Brain microvascular endothelial cell (primary cell): ENCODE measurements at regions not wholly inside any gene's neighbourhood (a gene's known extent, or its start where the extent isn't known, plus 50 kb on each side); places are given as distances from the start of the nearest gene placed in this dataset.

Experiments used
- DNase-seq: peaks from one replicate; pipeline ENCODE4 v3.0.0-alpha.2; 2020
- H3K27ac ChIP-seq: fragments of 250-450 bp; sonication (Bioruptor Pico); 2 replicates; pipeline ENCODE4 v1.5.1; 2020; ENCODE audit warnings: mild to moderate bottlenecking, moderate library complexity
- H3K27me3 ChIP-seq: fragments of 250-450 bp; sonication (Bioruptor Pico); replicated peaks from 2 replicates; pipeline ENCODE4 v1.5.1; 2020; ENCODE audit warnings: mild to moderate bottlenecking
- H3K36me3 ChIP-seq: fragments of 250-450 bp; sonication (Bioruptor Pico); replicated peaks from 2 replicates; pipeline ENCODE4 v1.5.1; 2020; ENCODE audit warnings: mild to moderate bottlenecking
- H3K4me3 ChIP-seq: 2 replicates; pipeline ENCODE4 v1.5.1; 2011; ENCODE audit warnings: low read depth, mild to moderate bottlenecking, control low read depth, low read length, moderate library complexity
- in situ Hi-C: cut with HindIII; loops from 2 replicates; pipeline ENCODE4 v1.10.0; 2017; ENCODE audit warnings: low sequenced_read_pairs, low pct_ligation_motif_present
- TF ChIP-seq, protein P1 (sequence below): IDR thresholded peaks from 2 replicates; pipeline ENCODE4 v1.5.1; 2011; ENCODE audit warnings: low read depth, mild to moderate bottlenecking, moderate library complexity, low read length, control low read depth, inconsistent platforms; ENCODE audit errors: missing control alignments

DNA sequence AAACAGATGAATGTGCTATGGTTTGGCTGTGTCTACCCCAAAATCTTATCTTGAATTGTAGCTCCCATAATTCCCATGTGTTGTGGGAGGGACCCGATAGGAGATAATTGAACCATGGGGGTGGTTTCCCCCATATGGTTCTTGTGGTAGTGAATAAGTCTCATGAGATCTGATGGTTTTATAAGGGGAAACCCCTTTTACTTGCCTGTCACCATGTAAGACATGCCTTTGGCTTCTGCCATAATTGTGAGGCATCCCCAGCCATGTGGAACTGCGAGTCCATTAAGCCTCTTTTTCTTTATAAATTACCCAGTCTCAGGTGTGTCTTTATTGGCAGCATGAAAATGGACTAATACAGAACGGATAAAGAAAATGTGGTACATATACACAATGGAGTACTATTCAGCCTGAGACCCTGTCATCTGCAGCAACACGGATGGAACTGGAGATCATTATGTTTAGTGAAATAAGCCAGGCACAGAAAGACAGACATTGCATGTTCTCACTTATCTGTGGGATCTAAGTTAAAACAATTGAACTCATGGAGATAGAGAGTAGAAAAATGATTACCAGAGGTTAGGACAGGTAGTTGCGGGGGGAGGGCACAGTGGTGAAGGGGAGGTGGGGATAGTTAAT lies 587.6 kb upstream of the NRP1 start:
- Histone ChIP-seq H3K27me3 (no peaks in the 10 kb centered on the region), H3K4me3 (no peak overlapping the region), H3K27ac (no peak overlapping the region), H3K36me3 (no peaks in the 10 kb centered on the region)
- DNase-seq, result no peak
- TF ChIP-seq, protein P1, sequence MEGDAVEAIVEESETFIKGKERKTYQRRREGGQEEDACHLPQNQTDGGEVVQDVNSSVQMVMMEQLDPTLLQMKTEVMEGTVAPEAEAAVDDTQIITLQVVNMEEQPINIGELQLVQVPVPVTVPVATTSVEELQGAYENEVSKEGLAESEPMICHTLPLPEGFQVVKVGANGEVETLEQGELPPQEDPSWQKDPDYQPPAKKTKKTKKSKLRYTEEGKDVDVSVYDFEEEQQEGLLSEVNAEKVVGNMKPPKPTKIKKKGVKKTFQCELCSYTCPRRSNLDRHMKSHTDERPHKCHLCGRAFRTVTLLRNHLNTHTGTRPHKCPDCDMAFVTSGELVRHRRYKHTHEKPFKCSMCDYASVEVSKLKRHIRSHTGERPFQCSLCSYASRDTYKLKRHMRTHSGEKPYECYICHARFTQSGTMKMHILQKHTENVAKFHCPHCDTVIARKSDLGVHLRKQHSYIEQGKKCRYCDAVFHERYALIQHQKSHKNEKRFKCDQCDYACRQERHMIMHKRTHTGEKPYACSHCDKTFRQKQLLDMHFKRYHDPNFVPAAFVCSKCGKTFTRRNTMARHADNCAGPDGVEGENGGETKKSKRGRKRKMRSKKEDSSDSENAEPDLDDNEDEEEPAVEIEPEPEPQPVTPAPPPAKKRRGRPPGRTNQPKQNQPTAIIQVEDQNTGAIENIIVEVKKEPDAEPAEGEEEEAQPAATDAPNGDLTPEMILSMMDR, result no peak
- in situ Hi-C loops, result no loop called here

GRCh38 chr10:33920351-33920750 lies 585.9 kb upstream of the NRP1 start:
- Histone ChIP-seq H3K27me3 (no peaks in the 10 kb centered on the region), H3K27ac (no peak overlapping the region), H3K4me3 (no peak overlapping the region), H3K36me3 (no peaks in the 10 kb centered on the region)
- DNase-seq, result no peak
- in situ Hi-C loops, result no loop called here
- TF ChIP-seq, protein P1, result no peak

DNA sequence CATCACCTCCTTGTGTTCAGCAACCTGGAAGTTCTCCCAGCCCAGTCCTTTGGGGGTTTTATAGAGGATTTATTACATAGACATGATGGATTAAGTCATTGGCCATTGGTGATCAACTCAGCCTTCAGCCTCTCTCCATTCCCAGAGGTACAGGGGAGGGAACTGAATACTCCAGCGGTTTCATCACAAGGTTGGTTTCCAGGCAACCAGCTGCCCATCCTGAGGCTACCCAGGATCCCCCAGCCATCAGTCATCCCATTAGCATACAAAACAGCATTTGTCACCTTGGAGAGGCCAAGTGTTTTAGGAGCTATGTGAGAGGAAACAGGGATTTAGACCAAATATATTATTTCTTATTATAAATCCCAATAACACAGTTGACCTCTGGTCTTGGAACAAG lies 584.8 kb upstream of the NRP1 start:
- no peaks in the 10 kb centered on the region for H3K27me3 ChIP-seq
- in situ Hi-C loops, result no loop called here

DNA sequence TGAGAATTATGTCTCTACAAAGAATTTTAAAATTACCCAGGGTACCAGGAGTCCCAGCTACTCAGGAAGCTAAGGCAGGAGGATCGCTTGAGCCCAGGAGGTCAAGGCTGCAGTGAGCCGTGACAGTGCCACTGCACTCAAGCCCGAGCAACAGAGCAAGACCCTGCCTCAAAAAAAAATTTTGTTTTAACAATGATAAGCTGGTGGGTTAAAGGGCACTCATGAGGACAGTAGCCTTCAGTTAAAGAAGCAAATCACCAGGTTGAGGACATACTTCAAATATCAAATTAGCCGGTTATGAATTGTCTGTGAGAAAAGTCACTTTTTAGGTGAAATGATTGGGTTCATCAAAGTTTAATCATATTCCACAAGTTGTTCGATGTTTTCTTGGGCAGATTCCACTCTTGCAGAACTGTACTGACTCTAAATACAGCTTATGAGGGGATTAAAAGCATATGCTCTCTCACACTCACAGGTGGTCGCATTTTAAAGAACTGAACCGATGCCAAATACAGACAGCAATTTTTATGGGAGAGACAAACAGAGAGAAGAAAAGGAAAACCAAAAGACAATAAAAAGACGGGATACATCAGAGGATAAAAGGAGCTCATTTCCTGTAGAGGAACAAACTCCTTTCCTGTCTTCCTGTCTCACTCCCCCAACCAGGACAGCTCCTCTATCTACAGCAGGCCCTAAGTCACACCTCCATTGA lies 582.8 kb upstream of the NRP1 start:
- no peaks in the 10 kb centered on the region for H3K36me3 ChIP-seq
- TF ChIP-seq, protein P1, result no peak
- H3K27ac ChIP-seq, result no peak overlapping the region
- in situ Hi-C loops, result no loop called here
- DNase-seq, result no peak
- H3K4me3 ChIP-seq, result no peak overlapping the region
- no peaks in the 10 kb centered on the region for H3K27me3 ChIP-seq

More for the DNA sequence above, 584.8 kb upstream of the NRP1 start:
- no peak overlapping the region for H3K4me3 ChIP-seq
- no peak for DNase-seq
- TF ChIP-seq, protein P1, result no peak
- no peaks in the 10 kb centered on the region for H3K36me3 ChIP-seq
- H3K27ac ChIP-seq, result no peak overlapping the region

GRCh38 chr10:33914746-33915145 lies 580.3 kb upstream of the NRP1 start:
- TF ChIP-seq, protein P1, result no peak
- Histone ChIP-seq H3K27ac (no peak overlapping the region), H3K4me3 (no peak overlapping the region), H3K27me3 (no peaks in the 10 kb centered on the region), H3K36me3 (no peaks in the 10 kb centered on the region)
- DNase-seq, result no peak
- in situ Hi-C loops, result no loop called here
